CD4-positive, alpha-beta T cell (primary cell): ENCODE measurements at regions not wholly inside any gene's neighbourhood (a gene's known extent, or its start where the extent isn't known, plus 50 kb on each side); places are given as distances from the start of the nearest gene placed in this dataset.

Source experiments
- ATAC-seq: fragments of 200-7000 bp; cut with Tn5 transposase; one replicate; pipeline ENCODE4 v1.10.0; 2022; ENCODE audit warnings: mild to moderate bottlenecking; ENCODE audit not compliant: poor library complexity
- CTCF ChIA-PET: fragments of 350-600 bp; sonication (Branson Sonifier 250); formaldehyde crosslinking; loops from one replicate; lab custom pipeline; 2021; ENCODE audit warnings: antibody characterized with exemption, inconsistent platforms; lab: Charles Lee
- POLR2A ChIA-PET: fragments of 350-600 bp; sonication (Branson Sonifier 250); formaldehyde crosslinking; loops from one replicate; lab custom pipeline; 2021; ENCODE audit warnings: antibody characterized with exemption, inconsistent platforms; lab: Charles Lee
- DNase-seq, 14 experiments: peaks; one replicate each; pipeline ENCODE4 v3.0.0-alpha.2; 2013 to 2020; ENCODE audit warnings: mixed read lengths in 2 of 14
- H3K27ac ChIP-seq, 2 donors: one replicate each; pipeline versions ENCODE4 v1.5.1 to v1.7.0; 2013; ENCODE audit warnings: low read length in 2 of 2, low read depth in 1 of 2, mild to moderate bottlenecking in 1 of 2
- H3K27me3 ChIP-seq, 2 experiments: 1 replicate in 1 of 2; 2 replicates in 1 of 2; pipeline versions ENCODE4 v1.6.1 to v1.7.0; 2013; ENCODE audit warnings: low read length in 2 of 2, control low read depth in 1 of 2, mild to moderate bottlenecking in 1 of 2, moderate library complexity in 1 of 2; ENCODE audit not compliant: insufficient read depth in 2 of 2, control insufficient read depth in 1 of 2
- H3K36me3 ChIP-seq: one replicate; pipeline ENCODE4 v1.6.1; 2013; ENCODE audit warnings: low read length, control low read depth; ENCODE audit not compliant: insufficient read depth
- H3K4me1 ChIP-seq: one replicate; pipeline ENCODE4 v1.6.1; 2013; ENCODE audit warnings: low read length, control low read depth; ENCODE audit not compliant: insufficient read depth
- H3K4me3 ChIP-seq: one replicate; pipeline ENCODE4 v1.5.1; 2013; ENCODE audit warnings: mild to moderate bottlenecking, low read length, moderate library complexity
- H3K9me3 ChIP-seq, 2 experiments: 1 replicate in 1 of 2; 2 replicates in 1 of 2; pipeline versions ENCODE4 v1.6.1 to v1.7.0; 2013; ENCODE audit warnings: low read length in 2 of 2, mild to moderate bottlenecking in 2 of 2, control low read depth in 1 of 2, moderate library complexity in 1 of 2; ENCODE audit not compliant: control insufficient read depth in 1 of 2, insufficient read depth in 1 of 2
- H3K27ac Mint-ChIP-seq: one replicate; pipeline ENCODE4 v1.8.0; 2020; ENCODE audit warnings: mixed read lengths
- H3K27me3 Mint-ChIP-seq: one replicate; pipeline ENCODE4 v1.8.0; 2021; ENCODE audit warnings: mixed read lengths
- H3K36me3 Mint-ChIP-seq: one replicate; pipeline ENCODE4 v1.8.0; 2021; ENCODE audit warnings: low read depth, mixed read lengths
- H3K4me1 Mint-ChIP-seq: one replicate; pipeline ENCODE4 v1.8.0; 2021; ENCODE audit warnings: low read depth, mixed read lengths
- H3K4me3 Mint-ChIP-seq: one replicate; pipeline ENCODE4 v1.8.0; 2020; ENCODE audit warnings: mild to moderate bottlenecking, mixed read lengths
- H3K9me3 Mint-ChIP-seq: one replicate; pipeline ENCODE4 v1.8.0; 2020; ENCODE audit warnings: mixed read lengths
- intact Hi-C, 2 experiments: fragments of 100-400 bp; cut with DNase I in 1 of 2; cut with micrococcal nuclease in 1 of 2; formaldehyde crosslinking; loops; one replicate each; pipeline versions ENCODE4 v1.15.1 to v1.9.0; 2023 to 2025; cut with DNase I, micrococcal nuclease
- TF ChIP-seq, protein P1 (sequence below): fragments of 200-600 bp; IDR thresholded peaks from one replicate; pipeline ENCODE4 v1.8.0; 2022; ENCODE audit warnings: antibody characterized with exemption, mild to moderate bottlenecking

DNA sequence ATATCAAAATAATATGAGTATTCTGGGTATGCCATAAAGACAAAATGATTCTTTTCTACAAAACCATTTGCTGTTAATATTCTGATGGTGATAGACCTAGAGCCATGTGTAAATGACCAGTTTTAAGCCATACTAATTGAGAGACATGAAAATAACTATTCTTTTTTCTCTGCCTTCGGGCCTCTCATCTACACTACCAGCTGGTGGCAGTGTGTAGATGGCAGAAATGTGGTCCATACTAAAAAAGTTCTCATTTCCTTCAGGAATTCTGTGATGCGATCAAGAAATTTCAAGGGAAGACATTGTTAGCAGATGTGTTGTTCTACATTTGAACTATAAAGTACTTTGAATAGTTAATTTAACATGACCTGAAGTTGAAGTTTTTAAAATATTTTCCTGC is 485.2 kb downstream of the TRIB2 start:
- ATAC-seq (no peak), DNase-seq (no peak)
- H3K4me1 ChIP-seq: no peaks in the 10 kb centered on the region
- Mint-ChIP-seq H3K4me1 (no peaks in the 10 kb centered on the region), H3K4me3 (no peak overlapping the region), H3K27me3 (peaks cover 2% of the 10 kb centered on the region), H3K9me3 (no peaks in the 10 kb centered on the region), H3K27ac (no peak overlapping the region), H3K36me3 (no peaks in the 10 kb centered on the region)
- intact Hi-C loops: no loop called here
- ChIA-PET POLR2A (no interaction called here), CTCF (no interaction called here)
- TF ChIP-seq, protein P1, sequence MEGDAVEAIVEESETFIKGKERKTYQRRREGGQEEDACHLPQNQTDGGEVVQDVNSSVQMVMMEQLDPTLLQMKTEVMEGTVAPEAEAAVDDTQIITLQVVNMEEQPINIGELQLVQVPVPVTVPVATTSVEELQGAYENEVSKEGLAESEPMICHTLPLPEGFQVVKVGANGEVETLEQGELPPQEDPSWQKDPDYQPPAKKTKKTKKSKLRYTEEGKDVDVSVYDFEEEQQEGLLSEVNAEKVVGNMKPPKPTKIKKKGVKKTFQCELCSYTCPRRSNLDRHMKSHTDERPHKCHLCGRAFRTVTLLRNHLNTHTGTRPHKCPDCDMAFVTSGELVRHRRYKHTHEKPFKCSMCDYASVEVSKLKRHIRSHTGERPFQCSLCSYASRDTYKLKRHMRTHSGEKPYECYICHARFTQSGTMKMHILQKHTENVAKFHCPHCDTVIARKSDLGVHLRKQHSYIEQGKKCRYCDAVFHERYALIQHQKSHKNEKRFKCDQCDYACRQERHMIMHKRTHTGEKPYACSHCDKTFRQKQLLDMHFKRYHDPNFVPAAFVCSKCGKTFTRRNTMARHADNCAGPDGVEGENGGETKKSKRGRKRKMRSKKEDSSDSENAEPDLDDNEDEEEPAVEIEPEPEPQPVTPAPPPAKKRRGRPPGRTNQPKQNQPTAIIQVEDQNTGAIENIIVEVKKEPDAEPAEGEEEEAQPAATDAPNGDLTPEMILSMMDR: no peak
- peaks cover 0 to 4% of the 10 kb centered on the region in 2 experiments for H3K27me3 ChIP-seq
- no peak overlapping the region for H3K4me3 ChIP-seq
- H3K9me3 ChIP-seq: no peaks in the 10 kb centered on the region
- no peak overlapping the region for H3K27ac ChIP-seq
- H3K36me3 ChIP-seq: no peaks in the 10 kb centered on the region

DNA sequence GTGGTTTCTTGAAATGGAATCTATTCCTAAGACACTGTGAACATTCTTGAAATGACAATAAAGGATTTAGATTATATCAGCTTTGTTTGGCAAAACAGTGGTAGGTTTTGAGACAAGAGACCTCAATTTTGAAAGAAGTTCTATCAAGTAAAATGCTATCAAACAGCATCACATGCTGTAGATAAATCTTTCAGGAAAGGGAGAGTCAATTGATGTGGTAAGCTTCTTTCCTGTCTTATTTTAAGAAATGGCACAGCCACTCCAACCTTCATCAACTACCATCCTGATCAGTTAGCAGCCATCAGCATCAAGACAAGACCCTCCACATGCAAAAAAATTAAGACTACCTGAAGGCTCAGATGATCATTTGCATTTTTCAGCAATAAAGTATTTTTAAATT is 495.4 kb downstream of the TRIB2 start:
- Histone ChIP-seq H3K36me3 (no peaks in the 10 kb centered on the region), H3K27me3 (peaks cover 0 to 8% of the 10 kb centered on the region in 2 experiments), H3K9me3 (peaks cover 0 to 3% of the 10 kb centered on the region in 2 experiments), H3K27ac (no peak overlapping the region), H3K4me3 (no peak overlapping the region), H3K4me1 (no peaks in the 10 kb centered on the region)
- no peak overlapping the region for H3K27ac Mint-ChIP-seq
- no peak for DNase-seq
- H3K27me3 Mint-ChIP-seq: peaks cover 8% of the 10 kb centered on the region
- H3K9me3 Mint-ChIP-seq: peaks cover 12% of the 10 kb centered on the region
- ATAC-seq: no peak
- no peak overlapping the region for H3K4me3 Mint-ChIP-seq
- POLR2A ChIA-PET: no interaction called here
- no peaks in the 10 kb centered on the region for H3K36me3 Mint-ChIP-seq
- CTCF ChIA-PET: no interaction called here
- intact Hi-C loops: no loop called here
- TF ChIP-seq, protein P1: no peak
- peaks cover 9% of the 10 kb centered on the region for H3K4me1 Mint-ChIP-seq

GRCh38 chr2:13218205-13218604 is 501.5 kb downstream of the TRIB2 start:
- CTCF ChIA-PET: no interaction called here
- H3K36me3 Mint-ChIP-seq: no peaks in the 10 kb centered on the region
- Histone ChIP-seq H3K36me3 (no peaks in the 10 kb centered on the region), H3K4me3 (no peak overlapping the region), H3K9me3 (peaks cover 0 to 3% of the 10 kb centered on the region in 2 experiments), H3K27me3 (no peaks in the 10 kb centered on the region), H3K4me1 (no peaks in the 10 kb centered on the region), H3K27ac (no peak overlapping the region)
- DNase-seq: no peak
- no peak for ATAC-seq
- no peaks in the 10 kb centered on the region for H3K4me1 Mint-ChIP-seq
- H3K27ac Mint-ChIP-seq: no peak overlapping the region
- POLR2A ChIA-PET: no interaction called here
- H3K4me3 Mint-ChIP-seq: no peak overlapping the region
- intact Hi-C loops: no loop called here
- H3K9me3 Mint-ChIP-seq: peaks cover 12% of the 10 kb centered on the region
- H3K27me3 Mint-ChIP-seq: no peaks in the 10 kb centered on the region
- TF ChIP-seq, protein P1: no peak
